HuH-7 (cell line): ENCODE measurements at regions not wholly inside any gene's neighbourhood (a gene's known extent, or its start where the extent isn't known, plus 50 kb on each side); places are given as distances from the start of the nearest gene placed in this dataset.
"Not testable (repeated sequence)": the region's sequence is repeated elsewhere in the genome, so short reads cannot be mapped to it uniquely, and the experiment has no call there.

Source experiments
- DNase-seq: peaks from one replicate; pipeline ENCODE4 v3.0.0; 2011; ENCODE audit warnings: low spot score

GRCh38 chr2:226122041-226122440, 677.6 kb downstream of the IRS1 start:
- no peak for DNase-seq

- no peak for DNase-seq
Observed at GRCh38 chr2:226121046-226121738, 678.4 kb downstream of the IRS1 start.

- no peak for DNase-seq
Observed at GRCh38 chr2:226118471-226119429, 680.9 kb downstream of the IRS1 start.

- DNase-seq: no peak
Observed at GRCh38 chr2:226117510-226118065, 682.0 kb downstream of the IRS1 start.

- no peak for DNase-seq
Observed at GRCh38 chr2:226116346-226116745, 683.3 kb downstream of the IRS1 start.

- DNase-seq: no peak
Observed at GRCh38 chr2:226115832-226116200, 683.8 kb downstream of the IRS1 start.

- no peak for DNase-seq
Observed at GRCh38 chr2:226115102-226115831, 684.4 kb downstream of the IRS1 start.

- no peak for DNase-seq
Observed at GRCh38 chr2:226114436-226114835, 685.2 kb downstream of the IRS1 start.

GRCh38 chr2:226098861-226099745, 699.6 kb downstream of the NYAP2 start:
- DNase-seq: no peak

GRCh38 chr2:226095058-226095457, 695.5 kb downstream of the NYAP2 start:
- DNase-seq: no peak

- DNase-seq: no peak
Observed at GRCh38 chr2:226093364-226093763, 693.9 kb downstream of the NYAP2 start.

- no peak for DNase-seq
Observed at GRCh38 chr2:226088366-226088674, 688.8 kb downstream of the NYAP2 start.

- DNase-seq: no peak
Observed at GRCh38 chr2:226087505-226088365, 688.2 kb downstream of the NYAP2 start.

GRCh38 chr2:226087051-226087450, 687.5 kb downstream of the NYAP2 start:
- DNase-seq: no peak

- no peak for DNase-seq
Observed at GRCh38 chr2:226086190-226086589, 686.7 kb downstream of the NYAP2 start.

GRCh38 chr2:226085425-226085824, 685.9 kb downstream of the NYAP2 start:
- DNase-seq: not testable (repeated sequence)

- no peak for DNase-seq
Observed at GRCh38 chr2:226080334-226080733, 680.8 kb downstream of the NYAP2 start.

GRCh38 chr2:226079671-226080181, 680.2 kb downstream of the NYAP2 start:
- DNase-seq: no peak

- DNase-seq: no peak
Observed at GRCh38 chr2:226079196-226079595, 679.7 kb downstream of the NYAP2 start.

GRCh38 chr2:226078666-226079065, 679.2 kb downstream of the NYAP2 start:
- DNase-seq: no peak
